GM10266 (cell line): ENCODE measurements at regions not wholly inside any gene's neighbourhood (a gene's known extent, or its start where the extent isn't known, plus 50 kb on each side); places are given as distances from the start of the nearest gene placed in this dataset.
"Not testable (repeated sequence)": the region's sequence is repeated elsewhere in the genome, so short reads cannot be mapped to it uniquely, and the experiment has no call there.

ENCODE experiments used
- DNase-seq: peaks from one replicate; pipeline ENCODE4 v3.0.0; 2012; ENCODE audit errors: extremely low spot score
- CTCF ChIP-seq: IDR thresholded peaks from 2 replicates; pipeline ENCODE4 v1.5.1; 2012; ENCODE audit warnings: mild to moderate bottlenecking, low read depth; ENCODE audit not compliant: control insufficient read depth, insufficient read depth; ENCODE audit errors: missing control alignments

DNA sequence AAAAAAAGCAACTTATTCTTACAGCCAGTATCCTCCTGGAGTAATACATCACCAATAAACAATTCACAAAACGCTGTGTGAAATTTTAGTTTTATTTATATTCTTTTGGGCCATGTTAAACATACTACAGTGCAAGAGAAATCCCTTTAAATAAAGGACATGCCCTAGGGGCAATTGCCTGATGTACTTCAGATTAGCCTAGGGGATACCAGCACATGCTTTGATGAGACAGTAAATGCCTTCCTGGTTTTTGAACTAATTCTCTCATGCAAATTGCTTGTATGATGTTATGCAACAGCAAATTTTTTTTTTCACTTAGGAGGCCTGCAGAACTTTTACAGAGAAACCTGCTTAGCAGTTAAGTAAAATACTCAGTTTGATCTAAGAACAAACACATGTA, 711.9 kb upstream of the FRG1 start:
- DNase-seq = no peak
- TF ChIP-seq CTCF = no peak

- TF ChIP-seq CTCF = no peak
- DNase-seq = no peak
These were observed 708.4 kb upstream of the FRG1 start for GRCh38 chr4:189232274-189232673.

DNA sequence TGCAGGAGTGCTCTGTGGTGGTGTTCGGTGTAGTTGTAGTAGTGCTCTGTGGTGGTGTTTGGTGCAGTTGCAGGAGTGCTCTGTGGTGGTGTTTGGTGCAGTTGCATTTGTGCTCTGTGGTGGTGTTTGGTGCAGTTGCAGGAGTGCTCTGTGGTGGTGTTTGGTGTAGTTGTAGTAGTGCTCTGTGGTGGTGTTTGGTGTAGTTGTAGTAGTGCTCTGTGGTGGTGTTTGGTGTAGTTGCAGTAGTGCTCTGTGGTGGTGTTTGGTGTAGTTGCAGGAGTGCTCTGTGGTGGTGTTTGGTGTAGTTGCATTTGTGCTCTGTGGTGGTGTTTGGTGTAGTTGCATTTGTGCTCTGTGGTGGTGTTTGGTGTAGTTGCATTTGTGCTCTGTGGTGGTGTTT, 706.9 kb upstream of the FRG1 start:
- not testable (repeated sequence) for DNase-seq

DNA sequence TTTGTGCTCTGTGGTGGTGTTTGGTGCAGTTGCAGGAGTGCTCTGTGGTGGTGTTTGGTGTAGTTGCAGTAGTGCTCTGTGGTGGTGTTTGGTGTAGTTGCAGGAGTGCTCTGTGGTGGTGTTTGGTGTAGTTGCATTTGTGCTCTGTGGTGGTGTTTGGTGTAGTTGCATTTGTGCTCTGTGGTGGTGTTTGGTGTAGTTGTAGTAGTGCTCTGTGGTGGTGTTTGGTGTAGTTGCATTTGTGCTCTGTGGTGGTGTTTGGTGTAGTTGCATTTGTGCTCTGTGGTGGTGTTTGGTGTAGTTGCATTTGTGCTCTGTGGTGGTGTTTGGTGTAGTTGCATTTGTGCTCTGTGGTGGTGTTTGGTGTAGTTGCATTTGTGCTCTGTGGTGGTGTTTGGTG, 705.7 kb upstream of the FRG1 start:
- DNase-seq = not testable (repeated sequence)

DNA sequence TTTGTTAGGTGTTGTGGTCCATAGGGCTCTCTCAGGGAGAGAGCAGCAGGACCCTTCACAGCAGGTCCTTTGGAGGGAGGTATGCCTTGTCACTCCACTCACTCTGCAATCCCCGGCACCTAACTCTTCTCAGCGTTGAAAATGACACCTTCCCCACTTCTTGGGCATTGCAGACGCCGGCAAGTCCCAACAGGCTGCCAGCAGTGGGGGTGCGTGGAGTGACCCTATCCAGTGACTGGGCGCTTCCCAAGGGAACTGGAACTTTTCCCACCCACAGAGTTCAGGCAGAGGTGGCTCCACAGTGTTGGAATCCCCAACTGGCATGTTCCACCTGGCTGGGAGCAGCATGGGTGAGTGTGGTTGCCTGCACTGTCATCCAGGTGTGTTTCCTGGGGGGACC, 705.1 kb upstream of the FRG1 start:
- no peak for DNase-seq
- TF ChIP-seq CTCF = no peak

GRCh38 chr4:189236321-189236720, 704.4 kb upstream of the FRG1 start:
- DNase-seq = not testable (repeated sequence)

DNA sequence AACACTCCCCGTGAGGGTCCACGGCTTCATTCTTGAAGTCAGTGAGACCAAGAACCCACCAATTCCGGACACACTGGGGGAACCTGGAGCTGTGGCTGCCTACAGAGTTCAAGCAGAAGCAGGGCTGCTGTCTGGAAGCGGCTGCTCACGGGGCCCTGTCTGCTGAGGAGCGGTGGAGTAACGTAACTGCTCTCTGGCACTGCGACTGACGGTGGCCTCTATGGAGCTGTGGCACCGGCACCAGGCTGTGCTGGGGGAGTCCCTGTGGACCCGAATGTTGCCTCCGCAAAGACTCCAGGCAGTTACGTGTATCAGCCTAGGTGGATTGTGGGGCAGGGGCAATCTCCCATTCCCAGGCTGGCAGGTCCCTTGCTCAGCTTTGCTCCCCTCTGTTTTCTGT, 703.3 kb upstream of the FRG1 start:
- TF ChIP-seq CTCF = no peak
- DNase-seq = no peak

DNA sequence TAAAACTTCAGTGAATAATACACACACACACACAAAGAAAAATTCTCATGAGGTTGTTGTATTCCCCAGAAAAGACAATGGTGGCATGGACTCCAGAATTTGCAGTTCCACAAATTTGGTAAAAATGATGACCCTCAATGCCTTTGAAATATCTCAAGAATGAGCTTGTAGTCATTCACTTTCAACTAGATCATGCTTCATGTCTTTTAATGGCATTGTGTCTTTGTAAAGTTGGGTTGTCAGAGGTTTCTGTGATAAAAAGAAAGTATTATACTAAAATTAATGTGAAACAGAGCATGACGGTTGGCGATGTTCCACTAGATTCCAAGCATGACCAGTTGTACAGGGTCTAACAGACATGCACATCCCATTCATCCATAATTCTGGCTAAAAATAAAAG, 685.0 kb upstream of the FRG1 start:
- no peak for DNase-seq
- TF ChIP-seq CTCF = no peak

DNA sequence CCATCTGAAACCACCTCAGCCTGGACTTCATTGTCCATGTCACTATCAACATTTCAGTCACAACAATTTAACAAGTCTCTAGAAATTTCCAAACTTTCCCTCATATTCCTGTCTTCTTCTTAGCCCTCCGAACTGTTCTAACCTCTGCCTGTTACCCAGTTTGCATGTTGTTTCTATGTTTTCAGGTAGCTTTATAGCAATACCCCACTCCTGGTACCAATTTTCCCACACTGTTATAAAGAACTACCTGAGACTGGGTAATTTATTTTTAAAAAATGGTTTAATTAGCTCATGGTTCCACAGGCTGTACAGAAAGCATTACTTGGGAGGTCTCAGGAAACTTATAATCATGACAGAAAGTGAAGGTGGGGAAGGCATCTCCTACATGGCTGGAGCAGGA, 679.2 kb upstream of the FRG1 start:
- TF ChIP-seq CTCF = no peak
- no peak for DNase-seq
